ENCODE measurements at regions not wholly inside any gene's neighbourhood (a gene's known extent, or its start where the extent isn't known, plus 50 kb on each side); places are given as distances from the start of the nearest gene placed in this dataset.

DNA sequence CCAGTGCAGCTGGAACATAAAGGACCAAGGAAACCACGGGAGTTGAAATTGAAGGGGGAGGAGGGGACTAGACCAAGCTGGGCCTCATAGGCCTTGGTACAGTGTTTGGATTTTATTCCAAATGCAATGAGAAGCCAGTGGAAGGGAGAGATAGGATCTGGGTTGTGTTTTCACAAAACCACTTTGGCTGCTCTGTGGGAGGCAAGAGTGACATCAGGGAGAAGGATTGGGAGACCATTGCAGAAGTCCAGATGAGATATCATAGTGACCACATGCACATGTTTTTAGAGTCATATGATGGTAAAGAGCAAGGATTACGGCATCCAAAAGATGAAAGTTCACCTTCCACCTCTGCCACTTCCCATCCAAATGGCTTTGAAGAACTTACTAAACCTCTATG is 210.2 kb downstream of the PAX3 start:
- Histone ChIP-seq H3K36me3 (replicated peaks; ENCODE audit: insufficient read depth, low read depth) (no peaks in the 10 kb centered on the region), H3K27me3 (peaks cover 6% of the 10 kb centered on the region), H3K79me2 (no peaks in the 10 kb centered on the region), H2AFZ (no peak overlapping the region), H3K4me2 (no peak overlapping the region), H3K4me3 (no peak overlapping the region), H3K4me1 (ENCODE audit: insufficient read depth) (no peaks in the 10 kb centered on the region), H3K9me3 (ENCODE audit: low read depth) (no peaks in the 10 kb centered on the region), H3K27ac (no peak overlapping the region), H4K20me1 (ENCODE audit: insufficient read depth, poor library complexity, severe bottlenecking) (no peaks in the 10 kb centered on the region), H3K9me2 (replicated peaks; ENCODE audit: insufficient read depth) (no peaks in the 10 kb centered on the region)
- no peak for DNase-seq (ENCODE audit: low spot score)
- WGBS (ENCODE audit: low lambda C conversion rate, missing lambda C conversion rate), result 50% methylated on average over 2 of the region's 2 CpGs
- TF ChIP-seq, protein P1, sequence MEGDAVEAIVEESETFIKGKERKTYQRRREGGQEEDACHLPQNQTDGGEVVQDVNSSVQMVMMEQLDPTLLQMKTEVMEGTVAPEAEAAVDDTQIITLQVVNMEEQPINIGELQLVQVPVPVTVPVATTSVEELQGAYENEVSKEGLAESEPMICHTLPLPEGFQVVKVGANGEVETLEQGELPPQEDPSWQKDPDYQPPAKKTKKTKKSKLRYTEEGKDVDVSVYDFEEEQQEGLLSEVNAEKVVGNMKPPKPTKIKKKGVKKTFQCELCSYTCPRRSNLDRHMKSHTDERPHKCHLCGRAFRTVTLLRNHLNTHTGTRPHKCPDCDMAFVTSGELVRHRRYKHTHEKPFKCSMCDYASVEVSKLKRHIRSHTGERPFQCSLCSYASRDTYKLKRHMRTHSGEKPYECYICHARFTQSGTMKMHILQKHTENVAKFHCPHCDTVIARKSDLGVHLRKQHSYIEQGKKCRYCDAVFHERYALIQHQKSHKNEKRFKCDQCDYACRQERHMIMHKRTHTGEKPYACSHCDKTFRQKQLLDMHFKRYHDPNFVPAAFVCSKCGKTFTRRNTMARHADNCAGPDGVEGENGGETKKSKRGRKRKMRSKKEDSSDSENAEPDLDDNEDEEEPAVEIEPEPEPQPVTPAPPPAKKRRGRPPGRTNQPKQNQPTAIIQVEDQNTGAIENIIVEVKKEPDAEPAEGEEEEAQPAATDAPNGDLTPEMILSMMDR (IDR thresholded peaks at IDR 0.05; ENCODE audit: poor library complexity), result no peak
- no peak for TF ChIP-seq EZH2 (IDR thresholded peaks at IDR 0.05; ENCODE audit: borderline replicate concordance)

DNA sequence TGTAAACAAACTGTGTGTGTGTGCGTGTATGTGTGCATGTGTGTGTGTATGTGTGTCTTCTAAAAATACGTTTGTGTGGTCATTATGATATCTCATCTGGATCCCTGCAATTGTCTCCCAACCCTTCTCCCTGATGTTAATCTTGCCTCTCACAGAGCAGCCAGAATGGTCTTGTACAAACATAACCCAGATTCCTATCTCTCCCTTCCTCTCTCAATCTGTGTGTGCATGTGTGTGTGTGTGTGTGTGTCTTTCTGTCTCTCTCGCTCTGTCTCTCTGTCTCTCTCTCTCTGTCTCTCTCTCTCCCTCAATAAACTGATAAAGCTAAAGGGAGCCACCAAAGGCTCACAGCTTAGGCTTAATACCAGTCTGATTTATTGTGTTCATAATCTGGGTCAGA is 210.8 kb downstream of the PAX3 start:
- H3K79me2 ChIP-seq, result no peaks in the 10 kb centered on the region
- no peaks in the 10 kb centered on the region for H3K9me2 ChIP-seq (replicated peaks; ENCODE audit: insufficient read depth)
- TF ChIP-seq EZH2 (IDR thresholded peaks at IDR 0.05; ENCODE audit: borderline replicate concordance), result no peak
- no peak for TF ChIP-seq EZH2phosphoT487 (IDR thresholded peaks at IDR 0.05; ENCODE audit: low read depth, severe bottlenecking, unreplicated experiment)
- TF ChIP-seq, protein P1 (IDR thresholded peaks at IDR 0.05; ENCODE audit: poor library complexity), result no peak
- H3K27me3 ChIP-seq, result peaks cover 10% of the 10 kb centered on the region
- no peak for DNase-seq (ENCODE audit: low spot score)
- H3K4me1 ChIP-seq (ENCODE audit: insufficient read depth), result no peaks in the 10 kb centered on the region
- no peak overlapping the region for H3K27ac ChIP-seq
- no peaks in the 10 kb centered on the region for H3K9me3 ChIP-seq (ENCODE audit: low read depth)
- WGBS (ENCODE audit: low lambda C conversion rate, missing lambda C conversion rate), result 66% methylated on average over 3 of the region's 3 CpGs
- H3K36me3 ChIP-seq (replicated peaks; ENCODE audit: insufficient read depth, low read depth), result no peaks in the 10 kb centered on the region
- no peak overlapping the region for H3K4me3 ChIP-seq
- no peak overlapping the region for H2AFZ ChIP-seq
- H3K4me2 ChIP-seq, result no peak overlapping the region
- no peaks in the 10 kb centered on the region for H4K20me1 ChIP-seq (ENCODE audit: insufficient read depth, poor library complexity, severe bottlenecking)

DNA sequence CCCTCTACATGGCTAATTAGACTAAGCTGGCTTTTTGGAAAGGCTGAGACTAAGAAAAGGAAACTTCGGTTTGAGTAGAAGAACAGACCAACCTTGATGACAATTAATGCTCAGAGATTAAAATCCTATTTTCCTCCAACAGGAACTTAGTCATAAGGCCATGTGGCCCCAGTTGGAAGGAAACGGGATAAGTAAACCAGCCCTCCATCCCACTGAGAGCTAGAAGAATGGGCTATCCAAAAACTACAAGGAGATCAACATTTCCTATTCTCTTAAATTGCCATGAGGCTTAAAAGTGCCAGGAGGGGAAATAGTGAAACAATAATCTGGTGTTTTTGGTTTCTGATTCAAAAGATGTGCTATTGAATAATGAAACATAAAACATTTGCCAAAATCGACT is 216.6 kb downstream of the PAX3 start:
- TF ChIP-seq, protein P1 (IDR thresholded peaks at IDR 0.05; ENCODE audit: poor library complexity), result no peak
- no peak for TF ChIP-seq EZH2phosphoT487 (IDR thresholded peaks at IDR 0.05; ENCODE audit: low read depth, severe bottlenecking, unreplicated experiment)
- TF ChIP-seq EZH2 (IDR thresholded peaks at IDR 0.05; ENCODE audit: borderline replicate concordance), result no peak

DNA sequence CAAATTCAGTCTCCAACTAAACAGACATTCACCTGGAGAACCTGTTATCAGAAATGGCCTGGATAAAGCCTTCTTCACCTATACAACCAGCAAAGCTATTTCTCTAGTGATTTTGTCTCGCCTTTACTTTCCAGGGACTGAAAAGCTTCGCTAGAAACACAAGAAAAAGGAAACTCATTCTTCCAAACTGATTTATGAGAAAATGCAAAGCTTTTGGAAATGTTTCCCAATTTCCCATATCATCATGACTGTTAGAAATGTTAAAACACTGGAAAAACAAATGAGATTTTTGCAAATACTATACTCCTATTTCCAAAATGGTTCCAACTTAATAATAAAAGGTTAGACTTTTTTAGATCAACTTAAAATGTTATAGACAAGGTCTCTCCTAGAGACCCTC is 218.7 kb downstream of the PAX3 start:
- H2AFZ ChIP-seq, result no peak overlapping the region
- WGBS (ENCODE audit: low lambda C conversion rate, missing lambda C conversion rate), result 87% methylated on average over 2 of the region's 2 CpGs
- H3K4me2 ChIP-seq, result no peak overlapping the region
- H3K4me3 ChIP-seq, result no peak overlapping the region
- H4K20me1 ChIP-seq (ENCODE audit: insufficient read depth, poor library complexity, severe bottlenecking), result no peaks in the 10 kb centered on the region
- no peaks in the 10 kb centered on the region for H3K4me1 ChIP-seq (ENCODE audit: insufficient read depth)
- no peak for TF ChIP-seq EZH2 (IDR thresholded peaks at IDR 0.05; ENCODE audit: borderline replicate concordance)
- no peaks in the 10 kb centered on the region for H3K9me3 ChIP-seq (ENCODE audit: low read depth)
- H3K27me3 ChIP-seq, result peaks cover 54% of the 10 kb centered on the region
- H3K27ac ChIP-seq, result no peak overlapping the region
- DNase-seq (ENCODE audit: low spot score), result no peak
- H3K36me3 ChIP-seq (replicated peaks; ENCODE audit: insufficient read depth, low read depth), result no peaks in the 10 kb centered on the region
- H3K9me2 ChIP-seq (replicated peaks; ENCODE audit: insufficient read depth), result no peaks in the 10 kb centered on the region
- no peaks in the 10 kb centered on the region for H3K79me2 ChIP-seq

More for the DNA sequence above, 216.6 kb downstream of the PAX3 start:
- H3K36me3 ChIP-seq (replicated peaks; ENCODE audit: insufficient read depth, low read depth), result no peaks in the 10 kb centered on the region
- no peaks in the 10 kb centered on the region for H3K79me2 ChIP-seq
- H4K20me1 ChIP-seq (ENCODE audit: insufficient read depth, poor library complexity, severe bottlenecking), result no peaks in the 10 kb centered on the region
- no peak for DNase-seq (ENCODE audit: low spot score)
- H3K9me3 ChIP-seq (ENCODE audit: low read depth), result no peaks in the 10 kb centered on the region
- no peaks in the 10 kb centered on the region for H3K4me1 ChIP-seq (ENCODE audit: insufficient read depth)
- no peaks in the 10 kb centered on the region for H3K9me2 ChIP-seq (replicated peaks; ENCODE audit: insufficient read depth)
- no peak overlapping the region for H3K4me3 ChIP-seq
- H3K27ac ChIP-seq, result no peak overlapping the region
- no peak overlapping the region for H2AFZ ChIP-seq
- no peak overlapping the region for H3K4me2 ChIP-seq
- peaks cover 50% of the 10 kb centered on the region for H3K27me3 ChIP-seq
- WGBS (ENCODE audit: low lambda C conversion rate, missing lambda C conversion rate), result 77% methylated on average over 3 of the region's 3 CpGs
